Heart left ventricle (tissue), 16 donors: ENCODE measurements at regions not wholly inside any gene's neighbourhood (a gene's known extent, or its start where the extent isn't known, plus 50 kb on each side); places are given as distances from the start of the nearest gene placed in this dataset.

Experiments
- ATAC-seq, 4 donors: fragments of 200-7000 bp; cut with Tn5 transposase; one replicate each; pipeline ENCODE4 v1.9.1; 2020 to 2022; ENCODE audit warnings: moderate library complexity in 4 of 4, mild to moderate bottlenecking in 3 of 4, moderate number of reproducible peaks in 1 of 4
- DNase-seq, 5 donors: peaks; one replicate each; pipeline ENCODE4 v3.0.0-alpha.2; 2020
- H3K27ac ChIP-seq, 12 donors: fragments of 200-600 bp; sonication (generic) in 4 of 12; one replicate each; pipeline versions ENCODE4 v1.5.0 to v1.8.0; 2016 to 2022; ENCODE audit warnings: mild to moderate bottlenecking in 2 of 12
- H3K27me3 ChIP-seq, 9 donors: fragments of 200-600 bp; sonication (generic) in 2 of 9; one replicate each; pipeline versions ENCODE4 v1.5.1 to v1.8.0; 2016 to 2022; ENCODE audit warnings: mild to moderate bottlenecking in 3 of 9
- H3K36me3 ChIP-seq, 9 donors: fragments of 200-600 bp; sonication (generic) in 2 of 9; one replicate each; pipeline versions ENCODE4 v1.5.0 to v1.8.0; 2018 to 2022; ENCODE audit warnings: mild to moderate bottlenecking in 2 of 9
- H3K4me1 ChIP-seq, 12 donors: fragments of 200-600 bp; sonication (generic) in 4 of 12; one replicate each; pipeline versions ENCODE4 v1.5.0 to v1.8.0; 2016 to 2022; ENCODE audit warnings: mild to moderate bottlenecking in 3 of 12
- H3K4me3 ChIP-seq, 12 donors: fragments of 200-600 bp; sonication (generic) in 4 of 12; one replicate each; pipeline versions ENCODE4 v1.5.0 to v1.8.0; 2017 to 2022; ENCODE audit warnings: mild to moderate bottlenecking in 9 of 12, moderate library complexity in 4 of 12
- H3K9me3 ChIP-seq, 12 donors: fragments of 200-600 bp; sonication (generic) in 4 of 12; one replicate each; pipeline versions ENCODE4 v1.5.0 to v1.8.0; 2016 to 2022; ENCODE audit warnings: mild to moderate bottlenecking in 1 of 12
- CTCF ChIP-seq, 12 donors: fragments of 200-600 bp; sonication (generic) in 4 of 12; IDR thresholded peaks; one replicate each; pipeline versions ENCODE4 v1.5.0 to v1.8.0; 2018 to 2022; ENCODE audit warnings: antibody characterized with exemption in 12 of 12, mild to moderate bottlenecking in 5 of 12
- POLR2A ChIP-seq, 2 donors: fragments of 450-650 bp; IDR thresholded peaks; one replicate each; pipeline ENCODE4 v1.6.1; 2017; ENCODE audit warnings: antibody characterized with exemption in 2 of 2, mild to moderate bottlenecking in 2 of 2, moderate library complexity in 2 of 2
- WGBS, 4 donors: extraction: QIAGEN DNeasy Blood & Tissue Kit in 2 of 4; methylation state at CpG; one replicate each; pipeline versions ENCODE4 v1.1.5 to v1.1.7; 2013 to 2018; 5-methylcytosine and 5-hydroxymethylcytosine counted together
- intact Hi-C, 10 donors: fragments of 100-400 bp; cut with DNase I; formaldehyde crosslinking; loops; one replicate each; pipeline versions ENCODE4 v1.11.1 to v1.14.2; 2022
- donor health status: ischemic (EF 13 %, LVEDD 7.1; RV severe dilation, severe dysfunction).
- donor health status: healthy with polysubstance abuse.
- donor health status: DM: no; HTN: yes; CAD: no.
- donor health status: DM: no; HTN: no; CAD: no.
- donor health status: ischemic (EF 25% LVEDD 6.9; RV normal size, moderate dysfunction).
- donor health status: ischemic (EF 25% LVEDD 5.7; RV mildly dilated, moderate dysfunction).
- donor health status: healthy.
- donor health status: DM: yes; HTN: yes; CAD: no.
- donor health status: ischemic (EF 35%, LVEDD 5.7; RV mildly dilated, moderate dysfunction).
- donor health status: nonischemic (EF 11% LVEDD 7.7; RV severe dilation, severe dysfunction).
- donor health status: DM: yes; HTN: yes; CAD: no.
- donor health status: PGD.
- donor health status: ischemic (EF 29% LVEDD 5.4; RV normal size, mild dysfunction).
- donor health status: nonischemic (EF 23%, LVEDD 6.1; RV moderate dilation, normal function).

- H3K27me3 ChIP-seq: no peaks in the 10 kb centered on the region
- peaks cover 0 to 16% (median 5%) of the 10 kb centered on the region in 12 donors for H3K4me1 ChIP-seq
- ATAC-seq (peak; percentile 43 to 91 (median 58)), DNase-seq (peak in 4 of 5 donors; percentile 43 to 57 (median 46))
- peak overlapping the region in 1 of 12 donors; percentile 7 for H3K4me3 ChIP-seq
- peak overlapping the region in 7 of 12 donors; percentile 0 to 61 (median 29) for H3K27ac ChIP-seq
- 42 to 58% (median 46%) methylated on average over 14 of the region's 14 CpGs for WGBS, 4 donors
- TF ChIP-seq POLR2A (IDR thresholded peaks at IDR 0.05) (no peak), CTCF (IDR thresholded peaks at IDR 0.05) (no peak)
- intact Hi-C loops: loop anchor here in 4 of 10 donors (5.0 to 10.0 kb wide), 4 partner anchors 105 to 715 kb away; partner anchors contain the start of gene ATG5 (in 1 of the 4)
- H3K36me3 ChIP-seq: no peaks in the 10 kb centered on the region
- H3K9me3 ChIP-seq: peaks cover 0 to 4% (median 0%) of the 10 kb centered on the region in 12 donors
Observed at GRCh38 chr6:105609375-105609991, 206.6 kb upstream of the PREP start.

GRCh38 chr6:105608711-105609374 is 206.0 kb upstream of the PREP start:
- ATAC-seq: no peak
- Histone ChIP-seq H3K4me1 (peaks cover 0 to 22% (median 12%) of the 10 kb centered on the region in 12 donors), H3K4me3 (no peak overlapping the region), H3K36me3 (no peaks in the 10 kb centered on the region), H3K27me3 (no peaks in the 10 kb centered on the region), H3K9me3 (peaks cover 0 to 4% (median 0%) of the 10 kb centered on the region in 12 donors), H3K27ac (peak overlapping the region in 6 of 12 donors; percentile 0 to 48 (median 24))
- 88 to 91% (median 90%) methylated on average over 10 of the region's 10 CpGs for WGBS, 4 donors
- no peak for DNase-seq
- TF ChIP-seq POLR2A (IDR thresholded peaks at IDR 0.05) (no peak), CTCF (IDR thresholded peaks at IDR 0.05) (no peak)
- intact Hi-C loops: loop anchor here in 4 of 10 donors (5.0 to 10.0 kb wide), 4 partner anchors 104 to 716 kb away; partner anchors contain the start of gene ATG5 (in 1 of the 4)

- Histone ChIP-seq H3K9me3 (peaks cover 0 to 4% (median 0%) of the 10 kb centered on the region in 12 donors), H3K4me1 (peaks cover 0 to 27% (median 16%) of the 10 kb centered on the region in 12 donors), H3K36me3 (no peaks in the 10 kb centered on the region), H3K27me3 (no peaks in the 10 kb centered on the region), H3K4me3 (no peak overlapping the region), H3K27ac (no peak overlapping the region)
- no peak for ATAC-seq
- TF ChIP-seq CTCF (IDR thresholded peaks at IDR 0.05): no peak
- no peak for TF ChIP-seq POLR2A (IDR thresholded peaks at IDR 0.05)
- WGBS, 4 donors: 84 to 90% (median 86%) methylated on average over 5 of the region's 5 CpGs
- no peak for DNase-seq
- intact Hi-C loops: loop anchor here in 4 of 10 donors (5.0 to 10.0 kb wide), 4 partner anchors 103 to 717 kb away; partner anchors contain the start of gene ATG5 (in 1 of the 4)
Observed at GRCh38 chr6:105607636-105608621, 205.0 kb upstream of the PREP start.
